Germinal center (tissue), 1 donor: ENCODE measurements at regions not wholly inside any gene's neighbourhood (a gene's known extent, or its start where the extent isn't known, plus 50 kb on each side); places are given as distances from the start of the nearest gene placed in this dataset.

Experiments
- DNase-seq: peaks from one replicate; pipeline ENCODE4 v3.0.0; 2012; ENCODE audit warnings: mixed read lengths, low spot score

DNA sequence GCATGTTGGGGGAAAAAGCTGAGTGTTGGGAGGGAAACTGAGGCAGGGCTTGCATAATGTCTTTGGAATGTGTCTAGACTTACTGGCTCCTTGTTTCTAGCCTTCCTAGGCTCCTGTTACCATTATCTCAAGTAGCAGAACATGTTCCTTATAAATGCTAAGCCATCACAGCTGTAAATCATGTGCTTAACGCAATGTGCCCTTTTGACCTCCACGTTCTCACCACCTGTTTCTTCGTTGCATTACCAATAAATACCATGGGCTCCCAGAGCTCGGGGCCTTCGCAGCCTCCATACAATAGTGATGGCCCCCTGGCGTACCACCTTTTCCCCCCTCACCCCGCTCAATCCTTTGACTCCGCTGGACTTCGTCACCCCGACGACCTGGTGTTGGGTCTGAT is 54.0 kb upstream of the CWC22 start:
- no peak for DNase-seq

DNA sequence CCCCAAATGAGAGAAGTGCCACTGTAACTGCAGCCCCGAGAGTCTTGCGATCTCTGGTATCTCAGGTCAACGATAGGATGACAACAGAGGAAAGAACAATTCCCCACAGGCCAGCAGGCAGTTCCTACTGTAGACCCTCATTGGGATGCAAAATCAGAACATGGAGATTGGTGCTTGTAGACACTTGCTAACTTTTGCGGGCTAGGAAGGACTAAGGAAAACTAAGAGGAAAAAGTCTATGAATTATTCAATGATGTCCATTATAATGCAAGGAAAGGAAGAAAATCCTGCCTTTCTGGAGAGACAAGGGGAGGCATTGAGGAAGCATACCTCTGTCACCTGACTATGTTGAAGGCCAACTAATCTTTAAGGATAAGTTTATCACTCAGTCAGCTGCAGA is 51.9 kb upstream of the CWC22 start:
- no peak for DNase-seq

DNA sequence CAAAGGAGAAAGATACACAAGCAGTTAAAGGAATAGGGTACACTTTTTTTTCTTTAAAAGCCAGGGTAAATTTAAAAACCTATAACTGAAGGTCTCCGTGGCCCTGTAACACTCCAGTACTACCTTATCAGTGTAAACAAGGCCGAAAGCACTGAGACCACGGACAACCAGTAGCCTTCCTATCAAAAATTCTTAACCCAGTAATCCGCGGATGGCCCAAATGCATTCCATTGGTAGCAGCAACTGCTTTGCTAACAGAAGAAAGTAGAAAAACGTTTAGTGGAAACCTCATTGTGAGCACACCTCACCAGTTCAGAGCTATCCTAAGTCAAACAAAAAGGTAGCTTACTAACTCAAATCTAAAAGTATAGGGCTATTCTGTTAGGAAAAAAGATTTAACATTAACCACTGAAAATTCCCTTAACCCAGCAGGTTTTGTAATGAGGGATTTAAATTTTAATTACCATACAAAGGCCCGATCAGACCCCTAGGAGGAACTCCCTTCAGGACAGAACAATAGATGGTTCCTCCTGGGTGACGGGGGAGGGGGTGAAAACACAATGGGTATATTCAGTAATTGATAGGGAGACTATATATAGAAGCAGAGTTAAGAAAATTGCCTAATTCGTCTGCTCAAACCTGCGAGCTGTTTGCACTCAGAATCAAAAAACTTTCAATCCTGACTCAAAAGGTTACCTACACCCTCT is 50.8 kb upstream of the CWC22 start:
- no peak for DNase-seq
